H9 (cell line): ENCODE measurements at regions not wholly inside any gene's neighbourhood (a gene's known extent, or its start where the extent isn't known, plus 50 kb on each side); places are given as distances from the start of the nearest gene placed in this dataset.

ENCODE experiments used
- DNase-seq: peaks from one replicate; pipeline ENCODE4 v3.0.0-alpha.2; 2017
- H2AFZ ChIP-seq: one replicate; pipeline ENCODE4 v1.6.1; 2013; ENCODE audit warnings: mild to moderate bottlenecking, low read length, control low read depth, moderate library complexity
- H2AK5ac ChIP-seq: 2 replicates; pipeline ENCODE4 v1.6.1; 2013; ENCODE audit warnings: low read length, control low read depth, mixed read lengths; ENCODE audit not compliant: insufficient read length
- H2BK120ac ChIP-seq: one replicate; pipeline ENCODE4 v1.6.1; 2013; ENCODE audit warnings: low read depth, mild to moderate bottlenecking, low read length, control low read depth, inconsistent platforms; ENCODE audit not compliant: poor library complexity, severe bottlenecking
- H2BK12ac ChIP-seq: 2 replicates; pipeline ENCODE4 v1.6.1; 2013; ENCODE audit warnings: low read length, control low read depth, mixed read lengths, low read depth; ENCODE audit not compliant: insufficient read length
- H2BK15ac ChIP-seq: 2 replicates; pipeline ENCODE4 v1.6.1; 2013; ENCODE audit warnings: low read depth, low read length, control low read depth
- H2BK20ac ChIP-seq: one replicate; pipeline ENCODE4 v1.6.1; 2013; ENCODE audit warnings: low read depth, mild to moderate bottlenecking, low read length, control low read depth, inconsistent platforms; ENCODE audit not compliant: poor library complexity, severe bottlenecking
- H2BK5ac ChIP-seq: 2 replicates; pipeline ENCODE4 v1.6.1; 2013; ENCODE audit warnings: low read length, control low read depth, mixed read lengths; ENCODE audit not compliant: insufficient read length
- H3K14ac ChIP-seq: 2 replicates; pipeline ENCODE4 v1.6.1; 2013; ENCODE audit warnings: low read length, control low read depth; ENCODE audit not compliant: insufficient read depth
- H3K18ac ChIP-seq: 2 replicates; pipeline ENCODE4 v1.6.1; 2013; ENCODE audit warnings: low read depth, mild to moderate bottlenecking, mixed read lengths, low read length, control low read depth; ENCODE audit not compliant: insufficient read length
- H3K23ac ChIP-seq: 2 replicates; pipeline ENCODE4 v1.6.1; 2013; ENCODE audit warnings: low read length, control low read depth, mixed read lengths, low read depth; ENCODE audit not compliant: insufficient read length
- H3K23me2 ChIP-seq: 2 replicates; pipeline ENCODE4 v1.6.1; 2013; ENCODE audit warnings: low read depth, mild to moderate bottlenecking, mixed read lengths, low read length, control low read depth; ENCODE audit not compliant: insufficient read length, poor library complexity, severe bottlenecking
- H3K27ac ChIP-seq: 2 replicates; pipeline ENCODE4 v1.5.1; 2013; ENCODE audit warnings: low read length, control low read depth, mixed read lengths, low read depth; ENCODE audit not compliant: insufficient read length
- H3K27me3 ChIP-seq: 2 replicates; pipeline ENCODE4 v1.6.1; 2013; ENCODE audit warnings: low read length, control low read depth, inconsistent platforms; ENCODE audit not compliant: insufficient read depth
- H3K4ac ChIP-seq: 2 replicates; pipeline ENCODE4 v1.6.1; 2013; ENCODE audit warnings: low read depth, mild to moderate bottlenecking, control low read depth, inconsistent platforms, low read length, moderate library complexity
- H3K4me1 ChIP-seq: 2 replicates; pipeline ENCODE4 v1.6.1; 2013; ENCODE audit warnings: low read length, control low read depth, inconsistent platforms; ENCODE audit not compliant: insufficient read depth
- H3K4me2 ChIP-seq: 2 replicates; pipeline ENCODE4 v1.6.1; 2013; ENCODE audit warnings: low read length, control low read depth, mixed read lengths; ENCODE audit not compliant: insufficient read length, insufficient read depth
- H3K56ac ChIP-seq: 2 replicates; pipeline ENCODE4 v1.6.1; 2013; ENCODE audit warnings: low read depth, mild to moderate bottlenecking, mixed read lengths, low read length, control low read depth; ENCODE audit not compliant: insufficient read length
- H3K79me1 ChIP-seq: 2 replicates; pipeline ENCODE4 v1.6.1; 2013; ENCODE audit warnings: low read depth, mild to moderate bottlenecking, moderate library complexity, low read length, control low read depth, inconsistent platforms; ENCODE audit not compliant: insufficient read depth, poor library complexity, severe bottlenecking
- H3K79me2 ChIP-seq: 2 replicates; pipeline ENCODE4 v1.6.1; 2013; ENCODE audit warnings: low read length, control low read depth, inconsistent platforms; ENCODE audit not compliant: insufficient read depth
- H3K9ac ChIP-seq: 2 replicates; pipeline ENCODE4 v1.6.1; 2013; ENCODE audit warnings: low read length, control low read depth, mixed read lengths; ENCODE audit not compliant: insufficient read length; ENCODE audit errors: extremely low read depth
- H3K9me3 ChIP-seq: one replicate; pipeline ENCODE4 v1.6.1; 2013; ENCODE audit warnings: low read depth, low read length, inconsistent platforms; ENCODE audit not compliant: control insufficient read depth
- H3T11ph ChIP-seq: one replicate; pipeline ENCODE4 v1.6.1; 2013; ENCODE audit warnings: mild to moderate bottlenecking, low read length, control low read depth, inconsistent platforms
- H4K20me1 ChIP-seq: one replicate; pipeline ENCODE4 v1.6.1; 2013; ENCODE audit not compliant: control insufficient read depth, insufficient read length, insufficient read depth
- H4K5ac ChIP-seq: 2 replicates; pipeline ENCODE4 v1.6.1; 2013; ENCODE audit warnings: low read depth, mild to moderate bottlenecking, mixed read lengths, low read length, control low read depth; ENCODE audit not compliant: insufficient read length
- H4K8ac ChIP-seq: replicated peaks from 2 replicates; pipeline ENCODE4 v1.6.1; 2013; ENCODE audit warnings: low read length, control low read depth, mixed read lengths, low read depth; ENCODE audit not compliant: insufficient read length
- H4K91ac ChIP-seq: 2 replicates; pipeline ENCODE4 v1.6.1; 2013; ENCODE audit warnings: low read depth, mild to moderate bottlenecking, moderate library complexity, mixed read lengths, low read length, control low read depth; ENCODE audit not compliant: insufficient read length
- H3K27ac Mint-ChIP-seq, 3 experiments: 2 replicates in 2 of 3; 3 replicates in 1 of 3; pipeline ENCODE4 v1.8.0; 2020 to 2021; ENCODE audit warnings: mixed read lengths in 3 of 3, mild to moderate bottlenecking in 1 of 3, moderate library complexity in 1 of 3
- H3K27me3 Mint-ChIP-seq: 2 replicates; pipeline ENCODE4 v1.8.0; 2021; ENCODE audit warnings: low read depth, mild to moderate bottlenecking, moderate library complexity, mixed read lengths
- H3K36me3 Mint-ChIP-seq, 3 experiments: 2 replicates in 2 of 3; 3 replicates in 1 of 3; pipeline ENCODE4 v1.8.0; 2020 to 2021; ENCODE audit warnings: low read depth in 3 of 3, mixed read lengths in 3 of 3; ENCODE audit not compliant: insufficient read depth in 1 of 3
- H3K4me1 Mint-ChIP-seq, 2 experiments: 2 replicates each; pipeline ENCODE4 v1.8.0; 2020; ENCODE audit warnings: mixed read lengths in 2 of 2
- H3K4me3 Mint-ChIP-seq, 2 experiments: 2 replicates in 1 of 2; 3 replicates in 1 of 2; pipeline ENCODE4 v1.8.0; 2020 to 2021; ENCODE audit warnings: mild to moderate bottlenecking in 2 of 2, mixed read lengths in 2 of 2, moderate library complexity in 1 of 2
- H3K9me3 Mint-ChIP-seq, 2 experiments: 2 replicates in 1 of 2; 3 replicates in 1 of 2; pipeline ENCODE4 v1.8.0; 2020; ENCODE audit warnings: mild to moderate bottlenecking in 2 of 2, mixed read lengths in 2 of 2, moderate library complexity in 1 of 2
- CTCF ChIP-seq: fragments of 200-600 bp; sonication (generic); conservative IDR thresholded peaks from 3 replicates; pipeline ENCODE4 v1.8.0; 2021; ENCODE audit warnings: antibody characterized with exemption, mild to moderate bottlenecking
- WGBS: extraction: QIAGEN DNeasy Blood & Tissue Kit; methylation state at CpG from one replicate; pipeline ENCODE4 v1.1.7; 2013; ENCODE audit warnings: missing lambda C conversion rate, low lambda C conversion rate, mixed read lengths; ENCODE audit not compliant: insufficient read length; ENCODE audit errors: extremely low coverage; 5-methylcytosine and 5-hydroxymethylcytosine counted together

- Histone ChIP-seq H4K5ac (no peak overlapping the region), H3K4me2 (no peak overlapping the region), H3K4ac (no peak overlapping the region), H4K91ac (no peak overlapping the region), H3K27ac (no peak overlapping the region), H3K56ac (no peak overlapping the region), H3K79me2 (no peaks in the 10 kb centered on the region), H3K23me2 (no peaks in the 10 kb centered on the region), H3K14ac (no peak overlapping the region), H4K20me1 (no peaks in the 10 kb centered on the region), H3K79me1 (no peaks in the 10 kb centered on the region), H2BK15ac (no peak overlapping the region), H2BK120ac (no peak overlapping the region), H3K4me1 (no peaks in the 10 kb centered on the region), H3K9me3 (no peaks in the 10 kb centered on the region), H4K8ac (no peak overlapping the region), H3K23ac (no peak overlapping the region), H3K9ac (no peak overlapping the region), H2BK5ac (no peak overlapping the region), H2AK5ac (no peak overlapping the region), H3K18ac (no peak overlapping the region), H2BK20ac (no peak overlapping the region), H2BK12ac (no peak overlapping the region), H2AFZ (no peak overlapping the region), H3T11ph (no peak overlapping the region), H3K27me3 (no peaks in the 10 kb centered on the region)
- peaks cover 9 to 10% of the 10 kb centered on the region in 2 experiments for H3K4me1 Mint-ChIP-seq
- no peak for TF ChIP-seq CTCF
- no peak for DNase-seq
- H3K27me3 Mint-ChIP-seq, result no peaks in the 10 kb centered on the region
- no peak overlapping the region for H3K27ac Mint-ChIP-seq
- H3K4me3 Mint-ChIP-seq, result no peak overlapping the region
- H3K9me3 Mint-ChIP-seq, result no peaks in the 10 kb centered on the region; a peak in 1 of 5 replicates
- H3K36me3 Mint-ChIP-seq, result no peaks in the 10 kb centered on the region
- WGBS, result no CpG with 5 or more reads among the region's 6 CpGs
Measured at GRCh38 chr2:12068796-12069538, 322.5 kb downstream of the LPIN1 start.
